ENCODE measurements at regions not wholly inside any gene's neighbourhood (a gene's known extent, or its start where the extent isn't known, plus 50 kb on each side); places are given as distances from the start of the nearest gene placed in this dataset.
"Not testable (repeated sequence)": the region's sequence is repeated elsewhere in the genome, so short reads cannot be mapped to it uniquely, and the experiment has no call there.

GRCh38 chr12:31906557-31907301 is 52.5 kb upstream of the RESF1 start:
- DNase-seq, result no peak

GRCh38 chr12:31903025-31903424 is 56.2 kb upstream of the RESF1 start:
- DNase-seq, result no peak

DNA sequence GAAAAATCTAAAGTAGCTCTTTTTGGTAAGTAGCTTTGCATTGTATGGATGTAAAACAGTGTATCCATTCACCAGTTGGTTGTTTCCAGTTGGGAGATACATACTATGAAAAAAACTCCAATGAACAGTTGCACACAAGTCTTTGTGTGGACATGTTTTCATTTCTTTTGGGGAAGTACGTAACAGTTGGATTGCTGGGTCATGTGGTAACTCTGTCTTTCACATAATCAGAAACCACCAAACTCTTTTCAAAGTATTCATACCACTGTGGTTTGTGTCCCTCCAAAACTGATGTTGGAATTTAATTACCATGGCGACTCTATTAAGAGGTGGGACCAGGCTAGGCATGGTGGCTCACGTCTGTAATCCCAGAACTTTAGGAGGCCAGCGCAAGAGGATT is 58.9 kb upstream of the RESF1 start:
- DNase-seq, result no peak

DNA sequence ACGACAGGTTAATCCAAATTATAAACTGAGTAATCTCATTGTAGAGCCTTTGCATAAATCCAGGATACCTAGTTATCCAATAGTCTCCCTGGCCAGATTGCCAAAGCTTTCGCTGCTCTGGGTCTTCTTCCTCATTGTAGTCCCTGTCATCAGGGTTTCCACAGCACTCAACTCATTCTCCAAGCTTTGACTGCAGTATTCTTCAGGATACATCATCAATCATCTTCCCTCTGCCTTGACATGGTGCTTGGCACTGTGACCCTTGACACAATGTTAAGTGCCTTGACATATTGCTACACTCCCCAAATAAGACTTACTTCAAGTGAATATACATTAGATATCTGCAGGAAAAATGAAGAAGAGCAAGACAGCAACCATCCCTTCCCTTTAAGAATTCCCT is 60.1 kb upstream of the RESF1 start:
- no peak for DNase-seq

- peak; percentile 6 for DNase-seq
These were observed 61.3 kb upstream of the RESF1 start for GRCh38 chr12:31897781-31898503.

DNA sequence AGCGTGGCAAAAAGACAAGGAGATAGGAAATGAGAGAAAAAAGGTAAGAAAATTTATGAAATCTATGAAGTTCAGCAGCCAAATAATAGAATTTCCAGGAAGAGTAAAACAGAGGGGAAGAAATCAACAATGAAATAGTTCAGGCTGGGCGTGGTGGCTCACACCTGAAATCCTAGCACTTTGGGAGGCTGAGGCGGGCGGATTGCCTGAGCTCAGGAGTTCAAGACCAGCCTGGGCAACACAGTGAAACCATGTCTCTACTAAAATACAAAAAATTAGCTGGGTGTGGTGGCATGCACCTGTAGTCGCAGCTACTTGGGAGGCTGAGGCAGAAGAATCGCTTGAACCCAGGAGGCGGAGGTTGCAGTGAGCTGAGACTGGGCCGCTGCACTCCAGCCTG is 62.1 kb upstream of the RESF1 start:
- not testable (repeated sequence) for DNase-seq

GRCh38 chr12:31896514-31897039 is 62.6 kb upstream of the RESF1 start:
- no peak for DNase-seq

GRCh38 chr12:31895449-31896150 is 63.6 kb upstream of the RESF1 start:
- no peak for DNase-seq

GRCh38 chr12:31890295-31891285 is 68.6 kb upstream of the RESF1 start:
- DNase-seq, result no peak

DNA sequence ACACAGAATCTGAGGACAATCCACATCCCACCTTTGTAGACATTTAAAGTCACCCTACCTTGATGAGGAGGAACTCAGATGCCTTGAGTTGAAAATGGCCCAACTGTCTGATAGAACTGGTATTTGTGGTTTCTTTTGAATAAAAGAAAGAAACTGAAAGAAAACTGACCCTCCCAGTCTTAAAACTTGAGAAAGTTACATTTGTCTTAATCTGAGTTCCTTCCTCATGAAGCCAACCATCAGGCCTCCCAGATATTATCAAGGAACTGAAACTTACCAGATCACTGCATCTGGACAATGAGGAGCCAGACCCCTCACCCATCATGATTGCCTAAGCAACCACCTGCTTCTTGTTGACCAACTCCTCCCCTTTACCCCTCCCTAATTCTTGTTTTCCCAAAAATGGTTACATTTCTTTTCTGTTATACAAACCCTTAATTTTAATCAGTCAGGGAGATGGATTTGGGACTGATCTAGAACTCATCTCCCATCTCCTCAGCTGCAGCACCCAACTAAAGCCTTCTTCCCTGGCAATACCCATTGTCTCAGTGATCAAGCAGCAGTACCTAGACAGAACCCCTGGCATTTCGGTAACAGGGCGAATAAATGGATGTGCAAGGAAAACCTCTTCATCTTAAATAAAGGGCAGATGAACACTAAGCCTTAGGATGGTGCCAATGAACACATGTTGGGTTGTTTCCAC is 72.0 kb upstream of the RESF1 start:
- DNase-seq, result no peak

DNA sequence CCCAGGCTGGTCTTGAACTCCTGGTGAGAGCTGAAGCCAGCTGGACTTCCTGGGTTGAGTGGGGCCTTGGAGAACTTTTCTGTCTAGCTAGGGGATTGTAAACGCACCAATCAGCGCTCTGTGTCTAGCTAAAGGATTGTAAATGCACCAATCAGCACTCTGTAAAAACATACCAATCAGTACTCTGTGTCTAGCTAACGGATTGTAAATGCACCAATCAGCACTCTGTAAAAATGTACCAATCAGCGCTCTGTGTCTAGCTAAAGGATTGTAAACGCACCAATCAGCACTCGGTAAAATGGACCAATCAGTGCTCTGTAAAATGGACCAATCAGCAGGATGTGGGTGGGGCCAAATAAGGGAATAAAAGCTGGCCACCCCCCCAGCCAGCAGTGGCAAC is 76.5 kb upstream of the RESF1 start:
- not testable (repeated sequence) for DNase-seq

DNA sequence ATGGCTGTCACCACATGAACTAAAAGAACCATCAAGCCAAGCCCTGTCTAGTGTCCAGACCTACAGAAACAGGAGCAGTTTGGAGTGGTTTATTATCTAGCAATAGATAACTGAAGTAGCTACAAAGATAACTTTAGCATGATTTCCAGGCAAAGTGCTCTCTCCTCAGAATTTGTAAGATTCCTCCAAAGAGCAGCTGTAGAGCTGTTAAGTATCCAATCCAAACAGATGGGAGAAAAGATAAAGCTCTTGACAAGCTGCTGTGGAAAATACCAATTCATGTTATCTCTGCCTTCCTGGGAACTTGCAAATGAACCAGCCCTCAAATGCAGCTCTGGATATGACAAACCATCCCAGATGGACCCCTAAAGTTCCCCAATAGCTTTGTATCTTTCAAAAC is 78.9 kb upstream of the RESF1 start:
- DNase-seq, result no peak

DNA sequence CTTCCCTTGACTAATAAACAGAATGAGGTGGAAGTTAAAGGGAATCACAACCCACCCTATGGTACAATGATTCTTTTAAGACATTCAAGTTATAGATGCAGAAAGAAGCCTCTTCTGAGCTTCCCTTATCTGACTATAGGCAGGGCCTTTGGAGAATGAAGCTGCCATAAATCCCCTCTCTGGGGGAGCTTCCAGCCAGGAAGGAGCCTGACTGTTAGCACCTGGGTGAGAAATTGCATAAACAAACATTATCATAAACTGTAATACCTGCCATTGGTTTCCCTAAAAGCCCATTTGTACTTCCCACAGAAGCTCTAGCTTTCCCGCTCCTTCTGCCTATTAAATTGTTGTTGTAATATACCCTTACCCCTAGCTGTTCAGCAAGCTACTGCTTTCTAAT is 81.3 kb upstream of the RESF1 start:
- no peak for DNase-seq

DNA sequence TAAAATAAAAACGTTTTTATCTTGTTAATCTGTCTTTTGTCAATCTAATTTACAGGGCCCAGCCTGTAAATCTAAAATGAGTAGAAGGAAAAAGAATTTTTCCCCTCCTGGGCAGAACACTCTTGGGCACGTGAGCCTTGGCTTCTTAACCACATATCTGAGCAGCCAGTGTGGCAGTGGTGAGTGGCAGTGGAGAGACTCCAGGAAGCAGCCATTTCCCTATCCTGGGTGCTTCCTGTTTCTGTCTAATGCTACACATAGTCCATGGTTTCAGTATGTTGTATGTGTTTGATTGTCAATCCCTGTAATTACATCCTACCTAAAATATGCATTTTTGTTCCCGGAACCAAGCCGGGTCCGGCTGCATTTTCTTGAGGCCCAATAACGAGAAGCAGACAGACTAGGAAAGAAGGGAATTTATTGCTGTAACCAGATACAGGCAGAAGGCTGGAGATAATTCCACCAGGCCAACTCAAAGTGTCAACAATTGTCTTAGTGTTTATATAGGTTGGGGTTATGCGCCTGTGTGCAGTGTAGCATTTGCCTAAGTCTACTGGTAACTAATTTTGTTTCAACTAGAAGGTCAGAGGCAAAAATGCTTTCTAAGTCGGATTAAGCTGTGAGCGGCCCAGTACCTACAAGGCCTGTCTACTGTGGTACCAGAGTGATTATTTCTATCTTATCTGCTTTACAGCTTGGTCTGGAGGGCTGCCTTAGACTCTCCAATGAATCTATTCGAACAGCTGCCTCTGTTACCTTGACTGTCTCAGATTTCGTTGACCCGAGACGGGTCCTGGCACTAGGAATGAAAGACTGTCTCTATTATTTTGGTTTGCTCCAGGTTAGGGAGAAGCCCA is 82.4 kb upstream of the RESF1 start:
- no peak for DNase-seq

- no peak for DNase-seq
These were observed 83.6 kb upstream of the RESF1 start for GRCh38 chr12:31875609-31875964.

- DNase-seq, result no peak
These were observed 84.1 kb upstream of the RESF1 start for GRCh38 chr12:31874961-31875608.

DNA sequence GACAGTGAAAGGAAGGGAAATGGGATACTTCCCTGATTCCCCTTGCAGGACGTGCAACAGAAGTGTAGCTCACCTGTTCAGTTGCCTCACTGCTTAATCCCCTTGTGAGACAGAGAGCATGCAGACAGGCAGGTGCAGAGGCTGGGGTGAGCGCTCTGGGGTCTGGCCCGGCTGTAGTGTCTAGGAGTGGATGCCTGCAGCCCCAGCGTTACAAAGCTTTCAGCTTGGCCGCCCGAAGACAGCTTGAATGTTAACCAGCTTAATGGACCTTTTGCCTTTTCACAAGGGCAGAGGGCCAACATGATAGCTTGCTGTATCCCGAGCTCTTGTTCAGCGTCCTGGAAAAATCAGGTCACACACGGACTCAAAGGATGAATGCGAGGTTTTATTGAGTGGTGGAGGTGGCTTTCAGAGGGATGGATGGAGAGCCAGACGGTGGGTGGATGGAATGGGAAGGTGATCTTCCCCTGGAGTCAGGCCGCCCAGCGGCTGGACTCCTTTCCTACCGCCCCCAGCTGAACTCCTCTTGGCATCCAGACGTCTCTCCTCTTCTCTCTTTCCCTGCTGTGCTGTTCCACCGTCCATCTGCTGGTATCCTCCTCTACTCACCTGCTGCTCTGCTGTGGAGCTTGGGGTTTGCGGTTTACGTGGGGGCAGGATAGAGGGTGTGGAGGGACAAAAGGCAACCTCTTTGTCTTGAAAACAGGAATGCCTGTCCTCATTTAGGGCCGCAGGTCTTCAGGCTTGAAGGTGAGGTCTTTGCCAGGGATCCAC is 86.2 kb upstream of the RESF1 start:
- peak; percentile 6 for DNase-seq

- DNase-seq, result no peak
These were observed 89.2 kb upstream of the RESF1 start for GRCh38 chr12:31869972-31870371.

GRCh38 chr12:31868965-31869364 is 90.2 kb upstream of the RESF1 start:
- DNase-seq, result peak; percentile 2

- DNase-seq, result no peak
These were observed 91.9 kb upstream of the RESF1 start for GRCh38 chr12:31867292-31867691.

Measured in NCI-H1092 (cell line).